ENCODE measurements at regions not wholly inside any gene's neighbourhood (a gene's known extent, or its start where the extent isn't known, plus 50 kb on each side); places are given as distances from the start of the nearest gene placed in this dataset.

GRCh38 chr6:132892929-132893771 lies 78.8 kb downstream of the RPS12 start:
- H3K4me1 ChIP-seq (ENCODE audit: control insufficient read depth, insufficient read depth, low read length) = peaks cover 2% of the 10 kb centered on the region; the same call in 1 of the 2 replicates
- H2AK5ac ChIP-seq (ENCODE audit: low read depth, low read length) = no peak overlapping the region
- no peak overlapping the region for H4K91ac ChIP-seq (ENCODE audit: insufficient read depth, low read depth, low read length)
- H3K27ac ChIP-seq (ENCODE audit: insufficient read depth, low read length) = no peak overlapping the region
- in situ Hi-C loops (cut with MboI; ENCODE audit: low sequenced_read_pairs) (no loop called here), intact Hi-C loops (cut with micrococcal nuclease) (no loop called here), dilution Hi-C loops (cut with HindIII; ENCODE audit: low sequenced_read_pairs, unreplicated experiment) (no loop called here)
- POLR2A ChIA-PET (ENCODE audit: unreplicated experiment) = no interaction called here
- no peak overlapping the region for H2BK120ac ChIP-seq (ENCODE audit: low read depth, low read length)
- H3K4ac ChIP-seq (ENCODE audit: low read depth, low read length) = no peak overlapping the region
- no peak overlapping the region for H2BK20ac ChIP-seq (ENCODE audit: low read depth, low read length)
- no peak overlapping the region for H2AFZ ChIP-seq (replicated peaks; ENCODE audit: low read length, poor library complexity)
- H2BK15ac ChIP-seq (ENCODE audit: low read depth, low read length) = no peak overlapping the region
- no peaks in the 10 kb centered on the region for H3K36me3 ChIP-seq (ENCODE audit: control insufficient read depth, insufficient read depth, low read length)
- no peak overlapping the region for H4K8ac ChIP-seq (ENCODE audit: low read depth in 2 of 2, low read length in 2 of 2)
- no peaks in the 10 kb centered on the region for H4K20me1 ChIP-seq (ENCODE audit: insufficient read depth, low read length)
- H3K23ac ChIP-seq (ENCODE audit: low read depth, low read length) = no peak overlapping the region
- no TSS peak for BruUV-seq (replicated peaks)
- H4K5ac ChIP-seq (ENCODE audit: low read depth, low read length) = no peak overlapping the region
- H2BK5ac ChIP-seq (ENCODE audit: low read depth, low read length, poor library complexity, severe bottlenecking) = no peak overlapping the region
- DNase-seq = peak; percentile 6
- no peaks in the 10 kb centered on the region for H3K27me3 ChIP-seq (ENCODE audit: control insufficient read depth, insufficient read depth, low read length)
- WGBS, 2 experiments (ENCODE audit: extremely low coverage in 2 of 2, insufficient read length in 1 of 2) = no CpG with 5 or more reads among the region's 5 CpGs
- H3K4me3 ChIP-seq (ENCODE audit: insufficient read depth, low read depth, low read length) = no peak overlapping the region
- no peak; the same call in 1 of the 2 replicates for ATAC-seq (ENCODE audit: low read depth)
- H3K18ac ChIP-seq (ENCODE audit: low read depth, low read length) = no peak overlapping the region
- H3K9me1 ChIP-seq (ENCODE audit: insufficient read depth, low read length) = no peaks in the 10 kb centered on the region
- H3K79me1 ChIP-seq (ENCODE audit: low read depth in 1 of 2, low read length in 2 of 2) = no peaks in the 10 kb centered on the region
- H3K4me2 ChIP-seq (ENCODE audit: low read depth, low read length) = no peak overlapping the region
- H3K9me3 ChIP-seq (ENCODE audit: control insufficient read depth, insufficient read depth, low read length) = no peaks in the 10 kb centered on the region
- H2AK9ac ChIP-seq (replicated peaks; ENCODE audit: low read depth, low read length, poor library complexity) = no peak overlapping the region
- no peak overlapping the region for H3K9ac ChIP-seq (ENCODE audit: low read depth, low read length)
- no peak overlapping the region for H3K56ac ChIP-seq (ENCODE audit: extremely low read depth, insufficient read depth, low read length)
- no peak overlapping the region for H3K14ac ChIP-seq (replicated peaks; ENCODE audit: low read depth, low read length)
- TF ChIP-seq SMC3 (IDR thresholded peaks at IDR 0.05; ENCODE audit: low read depth, low read length) (no peak), MAFK (IDR thresholded peaks at IDR 0.05; ENCODE audit: low read depth, low read length) (no peak), MXI1 (IDR thresholded peaks at IDR 0.05; ENCODE audit: borderline replicate concordance, low read depth, low read length) (no peak), MAZ (IDR thresholded peaks at IDR 0.05; ENCODE audit: borderline replicate concordance, low read depth, low read length) (no peak), RCOR1 (IDR thresholded peaks at IDR 0.05; ENCODE audit: insufficient replicate concordance, low read length) (no peak), CHD1 (IDR thresholded peaks at IDR 0.05; ENCODE audit: low read depth, low read length) (no peak), RAD21 (IDR thresholded peaks at IDR 0.05; ENCODE audit: low read length) (no peak), BHLHE40 (IDR thresholded peaks at IDR 0.05; ENCODE audit: low read depth, low read length) (no peak), RFX5 (IDR thresholded peaks at IDR 0.05; ENCODE audit: low read depth, low read length) (no peak)
- CTCF ChIA-PET = no interaction called here

All from IMR-90 (cell line).